Tibial nerve (tissue), 4 donors: ENCODE measurements at regions not wholly inside any gene's neighbourhood (a gene's known extent, or its start where the extent isn't known, plus 50 kb on each side); places are given as distances from the start of the nearest gene placed in this dataset.

Experiments
- DNase-seq, 2 donors: peaks; one replicate each; pipeline ENCODE4 v3.0.0-alpha.2; 2019; ENCODE audit warnings: low spot score in 2 of 2
- H3K27ac ChIP-seq, 4 donors: fragments of 200-600 bp; sonication (generic) in 3 of 4; one replicate each; pipeline ENCODE4 v1.5.1; 2017 to 2019; ENCODE audit warnings: mild to moderate bottlenecking in 1 of 4
- H3K27me3 ChIP-seq, 2 donors: fragments of 200-600 bp; sonication (generic) in 1 of 2; one replicate each; pipeline versions ENCODE4 v1.5.1 to v1.6.0; 2017 to 2019
- H3K36me3 ChIP-seq, 3 donors: fragments of 200-600 bp; sonication (generic); one replicate each; pipeline ENCODE4 v1.5.1; 2018 to 2019
- H3K4me1 ChIP-seq, 4 donors: fragments of 200-600 bp; sonication (generic) in 3 of 4; one replicate each; pipeline ENCODE4 v1.5.1; 2017 to 2019
- H3K4me3 ChIP-seq, 4 donors: fragments of 200-600 bp; sonication (generic) in 3 of 4; one replicate each; pipeline ENCODE4 v1.5.1; 2017 to 2019; ENCODE audit warnings: mild to moderate bottlenecking in 1 of 4, moderate library complexity in 1 of 4
- H3K9me3 ChIP-seq, 4 donors: fragments of 200-600 bp; sonication (generic) in 3 of 4; one replicate each; pipeline ENCODE4 v1.5.1; 2017 to 2019
- CTCF ChIP-seq, 5 experiments: fragments of 200-600 bp in 3 of 5; fragments of 450-650 bp in 2 of 5; sonication (generic) in 3 of 5; IDR thresholded peaks; one replicate each; pipeline ENCODE4 v1.5.1; 2016 to 2019; ENCODE audit warnings: antibody characterized with exemption in 5 of 5, mild to moderate bottlenecking in 3 of 5, moderate library complexity in 2 of 5
- EP300 ChIP-seq, 2 donors: sonication (generic); formaldehyde crosslinking; IDR thresholded peaks; one replicate each; pipeline ENCODE4 v1.6.1; 2017; ENCODE audit warnings: antibody characterized with exemption in 2 of 2, mild to moderate bottlenecking in 1 of 2
- POLR2A ChIP-seq, 2 donors: fragments of 450-650 bp; IDR thresholded peaks; one replicate each; pipeline ENCODE4 v1.6.1; 2017; ENCODE audit warnings: antibody characterized with exemption in 2 of 2, mild to moderate bottlenecking in 2 of 2, moderate library complexity in 2 of 2
- WGBS, 2 donors: methylation state at CpG; one replicate each; pipeline ENCODE4 v1.1.5; 2018; 5-methylcytosine and 5-hydroxymethylcytosine counted together

- no peak for DNase-seq
- no peak overlapping the region for H3K4me3 ChIP-seq
- 66 to 69% methylated on average over 4 of the region's 4 CpGs for WGBS, 2 donors
Measured at GRCh38 chr2:8214036-8214615, 467.7 kb upstream of the ID2 start.

GRCh38 chr2:8215159-8215863 is 466.5 kb upstream of the ID2 start:
- TF ChIP-seq CTCF (IDR thresholded peaks at IDR 0.05): no peak
- TF ChIP-seq EP300 (IDR thresholded peaks at IDR 0.05): no peak
- TF ChIP-seq POLR2A (IDR thresholded peaks at IDR 0.05): no peak
- Histone ChIP-seq H3K36me3 (no peaks in the 10 kb centered on the region), H3K4me1 (peaks cover 0 to 25% (median 5%) of the 10 kb centered on the region in 4 donors), H3K9me3 (peaks cover 0 to 3% (median under 1%) of the 10 kb centered on the region in 4 donors), H3K4me3 (no peak overlapping the region), H3K27ac (no peak overlapping the region), H3K27me3 (no peaks in the 10 kb centered on the region)
- DNase-seq: no peak
- WGBS, 2 donors: 83 to 87% methylated on average over 5 of the region's 5 CpGs

More at GRCh38 chr2:8214036-8214615, 467.7 kb upstream of the ID2 start:
- H3K27me3 ChIP-seq: no peaks in the 10 kb centered on the region
- peaks cover 0 to 25% (median 5%) of the 10 kb centered on the region in 4 donors for H3K4me1 ChIP-seq
- peak overlapping the region in 1 of 4 donors; percentile 31 for H3K27ac ChIP-seq
- TF ChIP-seq CTCF (IDR thresholded peaks at IDR 0.05) (no peak), POLR2A (IDR thresholded peaks at IDR 0.05) (no peak), EP300 (IDR thresholded peaks at IDR 0.05) (no peak)
- no peaks in the 10 kb centered on the region for H3K36me3 ChIP-seq
- peaks cover 0 to 8% (median 3%) of the 10 kb centered on the region in 4 donors for H3K9me3 ChIP-seq

GRCh38 chr2:8215982-8216381 is 465.9 kb upstream of the ID2 start:
- TF ChIP-seq EP300 (IDR thresholded peaks at IDR 0.05) (no peak), CTCF (IDR thresholded peaks at IDR 0.05) (no peak), POLR2A (IDR thresholded peaks at IDR 0.05) (no peak)
- no peaks in the 10 kb centered on the region for H3K27me3 ChIP-seq
- DNase-seq: no peak
- no peaks in the 10 kb centered on the region for H3K9me3 ChIP-seq
- WGBS, 2 donors: 66 to 73% methylated on average over 6 of the region's 6 CpGs
- peak overlapping the region in 2 of 4 donors; percentile 47 to 54 for H3K27ac ChIP-seq
- H3K4me1 ChIP-seq: peaks cover 0 to 25% (median 5%) of the 10 kb centered on the region in 4 donors
- no peaks in the 10 kb centered on the region for H3K36me3 ChIP-seq
- H3K4me3 ChIP-seq: no peak overlapping the region

- DNase-seq: peak in 1 of 2 donors; percentile 48
- 38 to 55% methylated on average over 1 of the region's 1 CpG for WGBS, 2 donors
- Histone ChIP-seq H3K27me3 (no peaks in the 10 kb centered on the region), H3K27ac (peak overlapping the region in 1 of 4 donors; percentile 47), H3K4me1 (peaks cover 0 to 25% (median 5%) of the 10 kb centered on the region in 4 donors), H3K9me3 (no peaks in the 10 kb centered on the region), H3K4me3 (no peak overlapping the region), H3K36me3 (no peaks in the 10 kb centered on the region)
- peak in 1 of 2 donors; percentile 17 for TF ChIP-seq EP300 (IDR thresholded peaks at IDR 0.05)
- no peak for TF ChIP-seq POLR2A (IDR thresholded peaks at IDR 0.05)
Measured at GRCh38 chr2:8216397-8216796, 465.5 kb upstream of the ID2 start.

GRCh38 chr2:8217468-8218030 is 464.3 kb upstream of the ID2 start:
- DNase-seq: no peak
- Histone ChIP-seq H3K36me3 (no peaks in the 10 kb centered on the region), H3K4me1 (peaks cover 0 to 25% (median 5%) of the 10 kb centered on the region in 4 donors), H3K27me3 (no peaks in the 10 kb centered on the region), H3K27ac (no peak overlapping the region), H3K9me3 (no peaks in the 10 kb centered on the region), H3K4me3 (no peak overlapping the region)
- WGBS, 2 donors: 70 to 72% methylated on average over 9 of the region's 9 CpGs
- TF ChIP-seq POLR2A (IDR thresholded peaks at IDR 0.05): no peak
- no peak for TF ChIP-seq CTCF (IDR thresholded peaks at IDR 0.05)
- TF ChIP-seq EP300 (IDR thresholded peaks at IDR 0.05): no peak
